Endothelial cell of umbilical vein (primary cell): ENCODE measurements at regions not wholly inside any gene's neighbourhood (a gene's known extent, or its start where the extent isn't known, plus 50 kb on each side); places are given as distances from the start of the nearest gene placed in this dataset.

Source experiments
- POLR2A ChIP-seq: IDR thresholded peaks from 2 replicates; pipeline ENCODE4 v1.6.1; 2012; ENCODE audit warnings: low read depth, mild to moderate bottlenecking, control low read depth, low read length
- POLR2AphosphoS5 ChIP-seq: IDR thresholded peaks from 2 replicates; pipeline ENCODE4 v1.6.1; 2012; ENCODE audit warnings: low read depth, mild to moderate bottlenecking, control low read depth, low read length, moderate library complexity; ENCODE audit not compliant: insufficient read depth
- TF ChIP-seq, protein P1 (sequence below), 2 donors: IDR thresholded peaks; 1 replicate in 1 of 2; 2 replicates in 1 of 2; pipeline ENCODE4 v1.5.1; 2011; ENCODE audit warnings: low read length in 2 of 2, mild to moderate bottlenecking in 2 of 2, moderate library complexity in 2 of 2, control low read depth in 1 of 2, inconsistent platforms in 1 of 2, low read depth in 1 of 2; ENCODE audit not compliant: insufficient read depth in 1 of 2; ENCODE audit errors: extremely low read depth in 1 of 2

DNA sequence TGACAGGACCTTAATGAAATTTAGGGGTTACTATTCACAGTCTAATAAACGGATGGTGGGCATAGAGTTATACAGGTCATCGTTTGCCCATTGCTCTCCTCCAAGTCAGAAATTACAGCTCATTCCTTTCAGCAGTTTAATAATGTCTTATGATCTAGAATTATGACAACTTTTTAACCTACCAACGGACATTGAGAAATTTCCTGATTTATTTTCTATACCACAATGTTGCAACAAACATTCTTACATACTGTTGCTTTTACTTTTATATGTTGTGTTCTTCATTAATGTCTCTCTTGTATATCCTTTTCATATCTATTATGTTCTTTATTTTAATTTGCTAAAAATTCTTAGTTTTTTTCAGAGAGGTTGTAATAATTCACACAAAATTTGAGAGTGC is 152.8 kb upstream of the PRLR start:
- TF ChIP-seq POLR2AphosphoS5 (no peak), POLR2A (no peak)
- TF ChIP-seq, protein P1, sequence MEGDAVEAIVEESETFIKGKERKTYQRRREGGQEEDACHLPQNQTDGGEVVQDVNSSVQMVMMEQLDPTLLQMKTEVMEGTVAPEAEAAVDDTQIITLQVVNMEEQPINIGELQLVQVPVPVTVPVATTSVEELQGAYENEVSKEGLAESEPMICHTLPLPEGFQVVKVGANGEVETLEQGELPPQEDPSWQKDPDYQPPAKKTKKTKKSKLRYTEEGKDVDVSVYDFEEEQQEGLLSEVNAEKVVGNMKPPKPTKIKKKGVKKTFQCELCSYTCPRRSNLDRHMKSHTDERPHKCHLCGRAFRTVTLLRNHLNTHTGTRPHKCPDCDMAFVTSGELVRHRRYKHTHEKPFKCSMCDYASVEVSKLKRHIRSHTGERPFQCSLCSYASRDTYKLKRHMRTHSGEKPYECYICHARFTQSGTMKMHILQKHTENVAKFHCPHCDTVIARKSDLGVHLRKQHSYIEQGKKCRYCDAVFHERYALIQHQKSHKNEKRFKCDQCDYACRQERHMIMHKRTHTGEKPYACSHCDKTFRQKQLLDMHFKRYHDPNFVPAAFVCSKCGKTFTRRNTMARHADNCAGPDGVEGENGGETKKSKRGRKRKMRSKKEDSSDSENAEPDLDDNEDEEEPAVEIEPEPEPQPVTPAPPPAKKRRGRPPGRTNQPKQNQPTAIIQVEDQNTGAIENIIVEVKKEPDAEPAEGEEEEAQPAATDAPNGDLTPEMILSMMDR (IDR thresholded peaks at IDR 0.05; ENCODE audit: extremely low read depth in 1 of 2, insufficient read depth in 1 of 2, low read depth in 1 of 2, low read length in 2 of 2), result no peak
